Liver (tissue), 3 donors: ENCODE measurements at regions not wholly inside any gene's neighbourhood (a gene's known extent, or its start where the extent isn't known, plus 50 kb on each side); places are given as distances from the start of the nearest gene placed in this dataset.

ENCODE experiments used
- ATF3 ChIP-seq: IDR thresholded peaks from 2 replicates; pipeline ENCODE4 v1.6.1; 2016; ENCODE audit warnings: antibody characterized with exemption
- CTCF ChIP-seq: fragments of 150-350 bp; IDR thresholded peaks from 2 replicates; pipeline ENCODE4 v1.5.1; 2017; ENCODE audit warnings: improper control_type of control experiment, low read depth, low read length; ENCODE audit not compliant: missing input control
- EGR1 ChIP-seq, 2 donors: IDR thresholded peaks; 2 replicates each; pipeline ENCODE4 v1.6.1; 2016 to 2018; ENCODE audit warnings: antibody characterized with exemption in 2 of 2, low read depth in 2 of 2
- FOXA1 ChIP-seq: IDR thresholded peaks from 2 replicates; pipeline ENCODE4 v1.6.1; 2016; ENCODE audit warnings: antibody characterized with exemption
- MAX ChIP-seq: IDR thresholded peaks from 2 replicates; pipeline ENCODE4 v1.6.1; 2016; ENCODE audit warnings: antibody characterized with exemption
- NR2F2 ChIP-seq: IDR thresholded peaks from 2 replicates; pipeline ENCODE4 v1.6.1; 2016; ENCODE audit warnings: antibody characterized with exemption
- REST ChIP-seq: IDR thresholded peaks from 2 replicates; pipeline ENCODE4 v1.6.1; 2016; ENCODE audit warnings: antibody characterized with exemption, mild to moderate bottlenecking
- RXRA ChIP-seq, 2 donors: IDR thresholded peaks; 2 replicates each; pipeline ENCODE4 v1.6.1; 2017 to 2018; ENCODE audit warnings: antibody characterized with exemption in 2 of 2, mild to moderate bottlenecking in 1 of 2
- SP1 ChIP-seq: IDR thresholded peaks from 2 replicates; pipeline ENCODE4 v1.6.1; 2018; ENCODE audit warnings: antibody characterized with exemption, mild to moderate bottlenecking
- TAF1 ChIP-seq: conservative IDR thresholded peaks from 2 replicates; pipeline ENCODE4 v1.6.1; 2016; ENCODE audit warnings: antibody characterized with exemption, mild to moderate bottlenecking
- YY1 ChIP-seq: IDR thresholded peaks from 2 replicates; pipeline ENCODE4 v1.6.1; 2016; ENCODE audit warnings: antibody characterized with exemption, mild to moderate bottlenecking
- ZBTB33 ChIP-seq: IDR thresholded peaks from 2 replicates; pipeline ENCODE4 v1.6.1; 2016; ENCODE audit warnings: antibody characterized with exemption
- donor health status: healthy.
- donor health status: healthy.

- TF ChIP-seq ZBTB33 (no peak), MAX (no peak), CTCF (no peak), REST (no peak), EGR1 (IDR thresholded peaks at IDR 0.05; ENCODE audit: low read depth in 2 of 2) (no peak), FOXA1 (no peak), TAF1 (no peak), SP1 (no peak), ATF3 (no peak), NR2F2 (no peak), RXRA (IDR thresholded peaks at IDR 0.05) (no peak), YY1 (no peak)
These were observed 80.3 kb downstream of the SLC4A3 start for GRCh38 chr2:219707496-219708285.
